Breast epithelium (tissue), 4 donors: ENCODE measurements at regions not wholly inside any gene's neighbourhood (a gene's known extent, or its start where the extent isn't known, plus 50 kb on each side); places are given as distances from the start of the nearest gene placed in this dataset.

Experiments used
- DNase-seq, 2 donors: peaks; one replicate each; pipeline ENCODE4 v3.0.0-alpha.2; 2019; ENCODE audit warnings: low spot score in 2 of 2
- H3K27ac ChIP-seq, 2 donors: fragments of 200-600 bp; sonication (generic) in 1 of 2; one replicate each; pipeline ENCODE4 v1.5.1; 2016 to 2019; ENCODE audit warnings: mild to moderate bottlenecking in 1 of 2
- H3K27me3 ChIP-seq, 2 donors: fragments of 200-600 bp; sonication (generic) in 1 of 2; one replicate each; pipeline versions ENCODE4 v1.5.1 to v1.6.0; 2017 to 2019; ENCODE audit warnings: control low read depth in 1 of 2, mild to moderate bottlenecking in 1 of 2
- H3K36me3 ChIP-seq: fragments of 200-600 bp; one replicate; pipeline ENCODE4 v1.5.1; 2019
- H3K4me1 ChIP-seq, 2 donors: fragments of 200-600 bp; sonication (generic); one replicate each; pipeline ENCODE4 v1.5.1; 2016 to 2019; ENCODE audit warnings: control low read depth in 1 of 2
- H3K4me3 ChIP-seq, 3 donors: fragments of 200-600 bp; sonication (generic); 1 replicate in 2 of 3; 2 replicates in 1 of 3; pipeline ENCODE4 v1.5.1; 2016 to 2019; ENCODE audit warnings: mild to moderate bottlenecking in 3 of 3, moderate library complexity in 2 of 3
- H3K9me3 ChIP-seq, 2 donors: fragments of 200-600 bp; sonication (generic) in 1 of 2; one replicate each; pipeline ENCODE4 v1.5.1; 2016 to 2019; ENCODE audit warnings: control low read depth in 1 of 2
- POLR2A ChIP-seq: fragments of 450-650 bp; IDR thresholded peaks from one replicate; pipeline ENCODE4 v1.6.1; 2016; ENCODE audit warnings: antibody characterized with exemption, mild to moderate bottlenecking, moderate library complexity
- POLR2AphosphoS5 ChIP-seq, 3 donors: sonication (generic); formaldehyde crosslinking; IDR thresholded peaks; one replicate each; pipeline ENCODE4 v1.6.1; 2017; ENCODE audit warnings: antibody characterized with exemption in 3 of 3
- intact Hi-C: fragments of 100-400 bp; cut with DNase I; formaldehyde crosslinking; loops from one replicate; pipeline ENCODE4 v1.15.1; 2023; ENCODE audit warnings: low total_unique reads
- TF ChIP-seq, protein P1 (sequence below), 3 donors: fragments of 450-650 bp; IDR thresholded peaks; one replicate each; pipeline ENCODE4 v1.5.1; 2016 to 2017; ENCODE audit warnings: antibody characterized with exemption in 3 of 3, mild to moderate bottlenecking in 3 of 3, moderate library complexity in 3 of 3

DNA sequence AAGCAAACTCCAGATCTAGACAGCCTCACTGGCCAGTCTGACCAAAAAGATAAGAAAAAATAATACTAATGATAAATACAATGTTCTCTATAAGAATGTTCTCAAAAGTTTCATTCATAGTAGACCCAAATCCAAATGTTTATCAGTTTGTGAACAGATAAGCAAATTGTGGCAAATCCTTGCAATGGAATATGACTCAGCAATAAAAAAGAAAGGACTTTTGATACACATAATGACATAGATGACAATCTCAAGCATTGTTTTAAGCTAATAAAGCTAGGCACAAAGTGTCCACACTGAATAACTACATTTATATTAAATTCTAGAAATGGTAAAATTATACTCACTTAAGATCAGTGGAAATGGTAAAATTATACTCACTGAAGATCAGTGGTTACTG is 195.4 kb upstream of the TYRP1 start:
- no peaks in the 10 kb centered on the region for H3K36me3 ChIP-seq
- no peak for TF ChIP-seq POLR2A
- TF ChIP-seq, protein P1, sequence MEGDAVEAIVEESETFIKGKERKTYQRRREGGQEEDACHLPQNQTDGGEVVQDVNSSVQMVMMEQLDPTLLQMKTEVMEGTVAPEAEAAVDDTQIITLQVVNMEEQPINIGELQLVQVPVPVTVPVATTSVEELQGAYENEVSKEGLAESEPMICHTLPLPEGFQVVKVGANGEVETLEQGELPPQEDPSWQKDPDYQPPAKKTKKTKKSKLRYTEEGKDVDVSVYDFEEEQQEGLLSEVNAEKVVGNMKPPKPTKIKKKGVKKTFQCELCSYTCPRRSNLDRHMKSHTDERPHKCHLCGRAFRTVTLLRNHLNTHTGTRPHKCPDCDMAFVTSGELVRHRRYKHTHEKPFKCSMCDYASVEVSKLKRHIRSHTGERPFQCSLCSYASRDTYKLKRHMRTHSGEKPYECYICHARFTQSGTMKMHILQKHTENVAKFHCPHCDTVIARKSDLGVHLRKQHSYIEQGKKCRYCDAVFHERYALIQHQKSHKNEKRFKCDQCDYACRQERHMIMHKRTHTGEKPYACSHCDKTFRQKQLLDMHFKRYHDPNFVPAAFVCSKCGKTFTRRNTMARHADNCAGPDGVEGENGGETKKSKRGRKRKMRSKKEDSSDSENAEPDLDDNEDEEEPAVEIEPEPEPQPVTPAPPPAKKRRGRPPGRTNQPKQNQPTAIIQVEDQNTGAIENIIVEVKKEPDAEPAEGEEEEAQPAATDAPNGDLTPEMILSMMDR (IDR thresholded peaks at IDR 0.05) = no peak
- no peak for TF ChIP-seq POLR2AphosphoS5 (IDR thresholded peaks at IDR 0.05)
- no peak for DNase-seq
- intact Hi-C loops = no loop called here
- H3K9me3 ChIP-seq = no peaks in the 10 kb centered on the region
- no peak overlapping the region for H3K27ac ChIP-seq
- H3K27me3 ChIP-seq = no peaks in the 10 kb centered on the region
- no peak overlapping the region for H3K4me3 ChIP-seq
- no peaks in the 10 kb centered on the region for H3K4me1 ChIP-seq

DNA sequence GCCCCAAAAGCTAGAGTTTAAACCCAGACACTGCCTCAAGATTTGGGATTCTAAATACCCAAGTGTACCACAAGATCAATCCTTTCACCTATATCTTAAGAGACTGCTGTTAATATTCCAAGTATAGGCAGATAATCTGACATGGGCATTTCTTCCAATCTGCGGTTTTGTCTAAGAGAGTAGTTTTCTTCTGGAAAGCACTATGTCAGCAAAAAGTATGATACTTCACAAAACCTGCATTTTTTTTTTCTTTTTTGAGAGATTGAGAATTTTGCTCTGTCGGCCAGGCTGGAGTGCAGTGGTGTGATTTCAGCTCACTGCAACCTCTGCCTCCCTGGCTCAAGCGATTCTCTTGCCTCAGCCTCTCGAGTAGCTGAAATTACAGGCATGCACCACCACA is 190.7 kb upstream of the TYRP1 start:
- TF ChIP-seq POLR2AphosphoS5 (IDR thresholded peaks at IDR 0.05) (no peak), POLR2A (no peak)
- H3K27me3 ChIP-seq = no peaks in the 10 kb centered on the region
- H3K4me1 ChIP-seq = no peaks in the 10 kb centered on the region
- intact Hi-C loops = no loop called here
- H3K4me3 ChIP-seq = no peak overlapping the region
- DNase-seq = no peak
- peaks cover 0 to 6% of the 10 kb centered on the region in 2 donors for H3K9me3 ChIP-seq
- H3K36me3 ChIP-seq = no peaks in the 10 kb centered on the region
- H3K27ac ChIP-seq = no peak overlapping the region

DNA sequence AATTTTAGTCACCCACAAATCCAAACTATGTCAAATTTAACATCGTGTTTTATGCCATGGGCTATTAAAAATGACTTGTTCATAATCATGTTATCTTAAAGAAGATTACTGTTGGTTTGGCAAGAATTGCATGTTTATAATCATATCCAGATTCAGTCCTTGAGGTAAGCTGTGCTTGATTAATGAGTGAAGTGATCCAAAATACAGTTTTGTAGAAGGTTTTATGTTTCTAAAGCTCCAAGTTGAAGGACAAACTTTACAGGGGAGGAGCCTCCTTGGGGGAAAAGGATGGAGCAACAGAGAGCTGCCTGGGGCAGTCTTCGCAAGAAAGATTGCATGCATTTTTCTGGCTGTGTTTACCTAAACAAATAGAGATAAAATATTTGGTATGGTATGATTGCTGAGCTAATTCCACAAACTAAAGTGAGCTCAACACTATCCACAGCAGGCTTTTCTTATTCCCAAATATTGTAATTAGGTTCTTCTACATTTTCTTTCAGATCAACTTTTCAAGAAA is 189.5 kb upstream of the TYRP1 start:
- Histone ChIP-seq H3K27ac (no peak overlapping the region), H3K4me1 (no peaks in the 10 kb centered on the region), H3K36me3 (no peaks in the 10 kb centered on the region), H3K4me3 (no peak overlapping the region), H3K9me3 (peaks cover 0 to 6% of the 10 kb centered on the region in 2 donors), H3K27me3 (no peaks in the 10 kb centered on the region)
- TF ChIP-seq, protein P1 (IDR thresholded peaks at IDR 0.05) = no peak
- TF ChIP-seq POLR2A = no peak
- DNase-seq = no peak
- intact Hi-C loops = no loop called here

DNA sequence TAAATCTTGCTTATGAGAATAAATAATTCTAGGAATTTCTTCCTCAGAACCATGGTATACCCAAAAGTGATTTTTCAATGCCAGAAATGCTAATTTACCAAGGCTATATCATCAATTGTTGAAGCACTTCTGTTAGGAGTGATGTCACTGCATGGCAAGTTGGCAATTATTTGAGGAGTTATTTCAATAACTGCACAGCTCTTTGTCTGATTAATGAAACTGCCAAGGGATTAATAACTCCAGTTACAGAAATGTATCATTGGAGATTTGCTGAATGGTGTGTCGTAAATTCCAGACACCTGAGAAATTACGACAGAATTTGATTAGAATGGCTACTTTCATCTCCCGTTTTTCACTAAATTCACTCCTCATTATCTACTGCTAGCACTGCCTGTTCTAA is 182.6 kb upstream of the TYRP1 start:
- DNase-seq = no peak
- H3K27me3 ChIP-seq = no peaks in the 10 kb centered on the region
- no peaks in the 10 kb centered on the region for H3K36me3 ChIP-seq
- peaks cover 0 to 6% of the 10 kb centered on the region in 2 donors for H3K9me3 ChIP-seq
- H3K4me3 ChIP-seq = no peak overlapping the region
- TF ChIP-seq, protein P1 (IDR thresholded peaks at IDR 0.05) = no peak
- TF ChIP-seq POLR2A = no peak
- TF ChIP-seq POLR2AphosphoS5 (IDR thresholded peaks at IDR 0.05) = no peak
- intact Hi-C loops = no loop called here
- H3K27ac ChIP-seq = no peak overlapping the region
- no peaks in the 10 kb centered on the region for H3K4me1 ChIP-seq

DNA sequence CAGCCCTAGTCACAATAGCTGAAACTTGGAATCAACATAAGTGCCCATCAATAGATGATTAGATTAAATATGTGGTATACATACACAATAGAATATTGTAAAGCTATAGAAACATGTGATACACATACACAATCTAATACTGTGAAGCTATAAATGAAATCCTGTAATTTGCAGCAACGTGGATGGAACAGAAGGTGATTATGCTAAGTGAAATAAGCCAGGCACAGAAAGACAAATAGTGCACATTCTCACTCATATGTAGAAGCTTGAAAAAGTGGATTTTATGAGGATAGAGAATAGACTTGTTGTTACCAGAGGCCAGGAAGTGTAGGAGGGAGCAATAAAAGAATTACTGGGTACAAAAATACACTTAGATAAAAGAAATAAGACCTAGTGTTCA is 181.5 kb upstream of the TYRP1 start:
- Histone ChIP-seq H3K9me3 (no peaks in the 10 kb centered on the region), H3K4me3 (no peak overlapping the region), H3K27ac (no peak overlapping the region), H3K4me1 (no peaks in the 10 kb centered on the region), H3K36me3 (no peaks in the 10 kb centered on the region), H3K27me3 (no peaks in the 10 kb centered on the region)
- TF ChIP-seq POLR2A (no peak), POLR2AphosphoS5 (IDR thresholded peaks at IDR 0.05) (no peak)
- TF ChIP-seq, protein P1 (IDR thresholded peaks at IDR 0.05) = no peak
- intact Hi-C loops = no loop called here
- no peak for DNase-seq

DNA sequence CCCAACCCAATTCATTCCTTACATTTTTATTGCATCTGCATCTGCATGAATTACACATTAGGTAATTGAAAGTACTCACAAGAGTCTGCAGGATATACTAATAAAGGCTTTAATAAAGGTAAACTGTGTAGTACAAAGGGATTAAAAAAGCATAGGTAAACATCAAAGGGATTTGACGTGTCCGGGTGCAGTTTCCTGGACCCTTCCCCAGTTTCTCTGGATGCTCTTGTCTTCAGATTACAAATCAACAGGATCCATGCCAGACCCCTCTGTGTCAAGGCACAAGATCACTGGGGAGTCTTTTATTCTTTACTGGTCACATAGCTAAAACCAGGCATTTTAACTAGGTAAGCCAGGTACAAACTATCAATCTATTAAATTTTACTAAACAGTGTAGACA is 177.2 kb upstream of the TYRP1 start:
- no peaks in the 10 kb centered on the region for H3K36me3 ChIP-seq
- no peaks in the 10 kb centered on the region for H3K4me1 ChIP-seq
- no peak overlapping the region for H3K27ac ChIP-seq
- H3K4me3 ChIP-seq = no peak overlapping the region
- H3K9me3 ChIP-seq = no peaks in the 10 kb centered on the region
- TF ChIP-seq, protein P1 (IDR thresholded peaks at IDR 0.05) = no peak
- TF ChIP-seq POLR2A (no peak), POLR2AphosphoS5 (IDR thresholded peaks at IDR 0.05) (no peak)
- no peaks in the 10 kb centered on the region for H3K27me3 ChIP-seq
- DNase-seq = no peak
- intact Hi-C loops = no loop called here
